Stimulated activated CD4-positive, alpha-beta T cell treated with anti-CD3 and anti-CD28 coated beads, Interleukin-4, amount 100 ng/mL, for 24 hours (primary cell): ENCODE measurements at regions not wholly inside any gene's neighbourhood (a gene's known extent, or its start where the extent isn't known, plus 50 kb on each side); places are given as distances from the start of the nearest gene placed in this dataset.
"Not testable (repeated sequence)": the region's sequence is repeated elsewhere in the genome, so short reads cannot be mapped to it uniquely, and the experiment has no call there.

Experiments used
- DNase-seq: peaks from one replicate; pipeline ENCODE4 v3.0.0-alpha.2; 2020

DNA sequence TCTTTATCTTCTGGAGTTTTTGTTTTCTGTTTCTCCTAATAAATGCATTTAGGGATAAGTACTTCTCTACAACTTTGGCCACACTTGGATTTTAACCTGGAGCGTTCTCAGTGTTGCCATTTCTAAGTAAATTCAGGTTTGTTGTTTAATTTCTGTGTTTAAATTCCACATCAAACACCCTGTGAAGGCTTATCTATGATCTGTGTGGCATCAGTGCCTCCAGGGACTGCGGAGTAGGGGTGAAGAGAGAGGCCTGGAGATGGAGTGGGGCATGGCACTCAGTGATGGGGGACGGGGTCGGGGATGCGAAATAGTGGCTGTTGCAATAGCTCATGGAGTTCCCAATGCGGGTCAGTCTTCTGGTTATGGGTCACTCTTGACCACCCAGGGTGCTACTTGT lies 294.8 kb downstream of the HS3ST3B1 start:
- no peak for DNase-seq

DNA sequence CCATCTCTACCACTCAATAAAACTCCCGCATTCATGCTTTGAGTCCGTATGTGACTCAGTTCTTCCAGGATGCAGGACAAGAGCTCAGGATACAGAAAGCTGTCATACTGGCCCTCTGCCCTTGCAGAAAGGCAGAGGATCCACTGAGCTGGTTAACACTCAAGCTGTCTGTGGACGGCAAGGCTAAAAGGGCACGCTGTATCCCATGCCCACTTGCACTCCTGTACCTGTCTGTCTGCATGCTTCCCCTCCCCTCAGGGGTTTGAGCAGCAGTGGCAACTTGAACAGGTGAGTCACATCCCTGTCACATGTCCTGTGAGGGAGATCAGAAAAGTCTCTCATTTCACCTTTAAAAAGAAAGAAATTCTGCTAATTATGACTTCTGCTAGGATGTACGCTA lies 293.8 kb downstream of the HS3ST3B1 start:
- DNase-seq = no peak

- no peak for DNase-seq
Measured at GRCh38 chr17:14593956-14594355, 293.1 kb downstream of the HS3ST3B1 start.

DNA sequence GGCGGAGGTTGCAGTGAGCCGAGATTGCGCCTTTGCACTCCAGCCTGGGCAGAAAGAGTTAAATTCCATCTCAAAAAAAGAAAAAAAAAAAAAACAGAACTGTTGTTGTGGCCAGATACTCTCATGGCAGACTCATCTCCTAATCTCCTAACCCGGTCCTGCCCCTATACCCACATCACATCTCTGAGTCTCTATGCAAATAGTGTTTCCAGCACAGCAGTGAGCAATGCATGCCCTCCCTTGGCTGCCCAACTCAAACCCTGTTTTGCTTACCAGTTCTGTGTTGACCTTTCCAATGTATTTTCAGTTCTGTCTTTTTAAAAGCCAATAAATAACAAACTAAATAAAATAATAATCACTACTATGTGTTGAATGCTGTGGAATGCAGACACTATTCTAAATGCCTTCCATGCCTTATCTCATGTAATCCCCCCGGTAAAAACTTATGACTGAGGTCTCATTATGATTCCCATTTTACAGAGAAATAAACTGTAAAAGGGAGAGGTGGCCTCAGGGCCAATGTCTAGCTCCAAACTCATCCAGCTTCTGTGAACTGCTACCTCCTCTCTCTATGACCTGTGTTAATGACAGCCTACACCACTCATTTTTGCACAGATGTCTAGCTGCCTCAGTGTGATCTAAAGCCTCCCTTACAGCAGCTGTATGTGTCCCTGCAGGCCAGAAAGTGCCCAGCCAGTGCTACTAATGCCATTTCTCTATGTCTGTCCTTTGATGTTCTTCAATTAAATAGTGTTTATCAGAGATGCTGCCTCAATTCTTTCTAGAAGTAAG lies 289.8 kb downstream of the HS3ST3B1 start:
- DNase-seq = no peak

DNA sequence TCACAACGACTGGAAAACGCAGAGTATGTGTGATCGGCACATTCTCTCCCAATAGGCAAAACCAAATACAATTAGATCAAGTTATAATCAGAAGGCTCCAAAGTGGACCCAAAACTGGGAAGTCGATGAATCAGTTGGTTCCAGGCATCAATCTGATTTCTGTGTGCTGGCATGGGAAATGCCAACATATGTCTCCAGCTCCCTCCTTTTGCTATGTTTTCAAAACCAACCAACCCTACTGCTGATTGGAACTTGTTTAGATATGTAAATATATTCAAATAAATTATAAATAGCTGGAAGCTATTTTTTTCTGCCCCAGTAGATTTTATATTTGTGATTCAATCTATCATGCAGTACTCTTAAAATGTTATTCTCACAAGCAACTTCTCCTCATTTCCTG lies 284.2 kb downstream of the HS3ST3B1 start:
- DNase-seq = no peak

- no peak for DNase-seq
Measured at GRCh38 chr17:14582996-14583395, 282.1 kb downstream of the HS3ST3B1 start.

GRCh38 chr17:14581186-14581830 lies 280.4 kb downstream of the HS3ST3B1 start:
- no peak for DNase-seq

DNA sequence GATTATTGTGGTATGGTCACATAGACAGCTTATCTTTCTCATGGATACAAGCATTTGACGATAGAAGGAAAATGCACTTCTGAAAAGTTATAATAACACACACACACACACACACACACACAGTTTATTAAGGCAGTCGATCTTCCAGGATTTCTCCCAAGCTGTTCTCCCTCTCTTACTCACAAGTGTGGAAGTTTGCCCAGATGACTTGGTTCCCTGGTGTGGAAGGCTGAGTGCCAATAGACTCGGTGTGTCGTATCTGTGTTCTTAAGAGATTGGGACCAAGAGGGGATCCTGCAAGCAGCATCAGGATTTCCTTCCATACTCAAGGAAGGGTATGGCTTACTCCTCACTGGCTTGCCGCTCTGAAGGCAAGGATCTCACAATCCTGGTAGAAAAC lies 279.6 kb downstream of the HS3ST3B1 start:
- DNase-seq = no peak

DNA sequence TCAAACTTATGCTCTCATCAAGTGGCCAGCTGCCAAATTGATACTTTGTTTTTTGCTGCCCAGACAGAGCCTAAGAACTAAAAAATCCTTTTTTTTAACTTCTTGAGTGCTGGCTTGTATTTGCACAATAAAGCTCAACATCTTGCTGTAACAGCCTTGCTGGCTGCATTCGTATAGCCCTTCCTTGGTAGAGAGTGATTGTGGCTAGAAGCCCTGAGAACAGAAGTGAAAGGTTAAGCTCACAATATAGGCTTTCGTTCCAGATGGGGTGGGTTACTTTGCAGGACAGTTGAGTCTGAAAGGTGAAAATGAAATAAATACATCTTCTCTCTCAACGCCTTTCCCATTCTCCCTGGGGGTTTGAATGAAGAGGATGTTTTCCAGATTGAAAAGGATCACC lies 278.8 kb downstream of the HS3ST3B1 start:
- DNase-seq = no peak

DNA sequence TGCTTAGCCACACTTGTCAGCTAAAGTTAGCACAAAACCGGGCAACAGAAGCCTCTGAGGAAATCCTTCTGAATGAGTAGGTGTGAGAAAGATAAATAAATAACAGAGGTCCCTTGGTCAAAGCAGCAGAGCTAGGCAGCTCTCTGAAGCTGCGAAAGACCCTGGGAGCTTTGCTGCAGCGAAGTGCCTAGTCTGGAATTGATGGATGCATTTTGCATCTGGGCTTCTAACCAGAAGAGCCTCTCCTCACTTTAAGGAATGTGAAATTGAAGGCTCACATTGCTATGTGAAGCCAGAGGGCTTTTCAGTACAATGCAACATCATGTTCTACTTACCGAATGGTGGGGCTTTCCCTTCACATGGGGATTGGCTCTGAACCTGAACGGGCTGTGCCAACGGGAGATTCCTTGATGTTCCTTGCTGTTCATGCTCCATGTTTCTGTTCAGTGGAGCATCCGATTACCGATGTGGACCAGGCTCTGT lies 274.6 kb downstream of the HS3ST3B1 start:
- no peak for DNase-seq

DNA sequence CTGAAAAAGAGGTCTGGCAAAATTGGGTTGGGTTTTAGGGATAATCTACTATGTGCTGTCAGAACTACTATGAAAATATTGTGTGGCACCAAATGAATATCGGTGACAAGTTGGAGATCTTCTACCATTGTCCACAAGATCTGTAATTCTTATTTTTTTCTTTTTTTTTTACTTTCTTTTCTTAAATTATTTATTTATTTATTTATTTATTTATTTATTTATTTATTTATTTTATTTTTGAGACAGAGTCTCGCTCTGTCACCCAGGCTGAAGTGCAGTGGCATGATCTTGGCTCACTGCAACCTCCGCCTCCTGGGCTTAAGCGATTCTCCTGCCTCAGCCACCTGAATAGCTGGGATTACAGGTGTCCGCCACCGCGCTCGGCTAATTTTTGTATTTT lies 259.4 kb downstream of the HS3ST3B1 start:
- not testable (repeated sequence) for DNase-seq

GRCh38 chr17:14559264-14560119 lies 258.6 kb downstream of the HS3ST3B1 start:
- DNase-seq = no peak

DNA sequence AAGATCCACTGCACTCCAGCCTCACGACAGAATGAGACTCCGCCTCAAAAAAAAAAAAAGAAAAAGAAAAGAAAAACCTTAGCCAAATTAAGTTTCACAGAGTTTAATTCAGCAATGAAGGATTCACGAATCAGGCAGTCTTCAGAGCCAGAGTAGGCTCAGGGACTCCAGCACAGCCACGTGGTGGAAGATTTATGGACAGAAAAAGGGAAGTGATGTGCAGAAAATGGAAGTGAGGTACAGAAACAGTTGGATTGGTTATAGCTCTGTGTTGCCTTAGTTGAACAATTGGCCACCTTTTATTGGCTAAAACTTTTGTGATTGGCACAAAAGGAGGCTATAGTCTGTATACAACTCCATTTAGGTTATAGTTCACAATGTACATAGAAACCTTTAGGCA lies 256.6 kb downstream of the HS3ST3B1 start:
- DNase-seq = no peak

GRCh38 chr17:14553847-14554246 lies 253.0 kb downstream of the HS3ST3B1 start:
- no peak for DNase-seq

DNA sequence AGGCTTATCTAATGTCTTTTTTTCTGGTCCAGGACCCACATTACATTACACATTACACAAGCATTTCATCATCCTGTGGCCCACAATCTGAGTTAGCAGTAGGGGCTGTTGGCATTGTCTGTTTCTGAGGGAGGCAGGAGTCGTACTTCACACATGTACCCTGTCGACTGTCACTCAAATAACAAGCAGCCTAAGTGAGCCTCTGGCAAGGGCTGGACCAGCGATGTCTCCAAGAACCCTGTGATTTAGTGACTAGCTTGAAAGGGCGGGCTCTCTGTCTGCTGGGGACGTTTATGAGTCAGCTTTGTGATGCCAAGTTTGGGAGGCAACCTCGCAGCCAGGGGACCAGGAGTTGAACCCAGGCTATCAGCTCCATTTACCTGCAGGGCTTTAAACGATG lies 251.4 kb downstream of the HS3ST3B1 start:
- DNase-seq = no peak

- DNase-seq = no peak
Measured at GRCh38 chr17:14547556-14547955, 246.7 kb downstream of the HS3ST3B1 start.

- DNase-seq = no peak
Measured at GRCh38 chr17:14547016-14547415, 246.1 kb downstream of the HS3ST3B1 start.

DNA sequence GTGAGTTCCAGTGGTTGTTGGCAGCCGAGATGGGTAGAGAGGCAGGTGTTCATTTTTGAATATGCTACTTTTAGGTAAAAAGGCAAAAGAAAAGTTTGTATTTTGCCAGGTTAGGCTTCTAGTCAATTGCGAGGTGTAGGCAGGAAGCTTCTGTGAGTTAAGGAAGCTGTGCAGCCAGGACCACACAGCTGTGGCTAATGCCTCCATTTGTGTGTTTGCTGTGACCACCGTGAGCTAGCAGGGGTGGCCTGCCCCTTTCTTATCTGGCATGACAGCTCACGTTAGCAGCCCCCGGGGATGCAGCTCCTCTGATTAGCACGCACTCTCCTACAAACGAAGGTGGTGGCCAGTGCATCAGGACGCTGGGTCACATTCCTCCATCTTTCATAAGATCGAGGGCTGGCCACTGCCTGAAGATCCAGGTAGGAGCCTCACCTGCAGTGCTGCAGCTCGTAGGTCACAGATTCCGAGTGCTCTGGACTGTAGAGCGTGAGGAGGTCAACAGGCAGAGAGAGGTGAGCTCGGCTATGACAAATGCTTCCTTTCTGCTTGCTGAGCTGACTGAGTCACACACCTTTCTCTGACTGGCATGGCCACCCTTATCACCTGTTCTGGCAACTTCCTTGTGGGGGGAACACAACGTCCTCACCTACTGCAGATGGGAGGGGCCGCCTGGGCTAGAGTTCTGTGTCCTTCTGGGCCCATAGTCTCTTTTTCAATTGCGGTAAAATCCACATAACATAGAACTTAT lies 244.4 kb downstream of the HS3ST3B1 start:
- DNase-seq = no peak

- DNase-seq = no peak
Measured at GRCh38 chr17:14541714-14542113, 240.8 kb downstream of the HS3ST3B1 start.

DNA sequence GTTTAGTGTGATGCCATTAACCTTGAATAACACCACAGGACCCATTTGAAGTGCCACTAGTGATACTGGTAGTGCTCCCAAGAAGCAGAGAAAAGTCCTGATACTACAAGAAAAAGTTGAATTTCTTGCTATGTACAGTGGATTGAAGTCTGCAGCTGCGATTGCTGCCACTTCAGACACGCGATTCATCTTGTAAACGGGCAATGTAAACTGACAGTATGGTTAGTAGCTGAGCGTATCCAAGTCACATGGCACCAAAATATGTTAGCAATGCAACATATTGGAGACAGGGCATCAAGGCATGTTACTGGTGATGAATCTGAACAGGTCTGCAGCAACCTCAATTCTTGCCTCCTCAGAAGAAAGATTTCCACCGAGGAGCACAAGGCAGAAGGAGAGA lies 238.9 kb downstream of the HS3ST3B1 start:
- DNase-seq = no peak

GRCh38 chr17:14532242-14532641 lies 231.4 kb downstream of the HS3ST3B1 start:
- not testable (repeated sequence) for DNase-seq

GRCh38 chr17:14525551-14526455 lies 224.9 kb downstream of the HS3ST3B1 start:
- no peak for DNase-seq
